ENCODE measurements at regions not wholly inside any gene's neighbourhood (a gene's known extent, or its start where the extent isn't known, plus 50 kb on each side); places are given as distances from the start of the nearest gene placed in this dataset.

DNA sequence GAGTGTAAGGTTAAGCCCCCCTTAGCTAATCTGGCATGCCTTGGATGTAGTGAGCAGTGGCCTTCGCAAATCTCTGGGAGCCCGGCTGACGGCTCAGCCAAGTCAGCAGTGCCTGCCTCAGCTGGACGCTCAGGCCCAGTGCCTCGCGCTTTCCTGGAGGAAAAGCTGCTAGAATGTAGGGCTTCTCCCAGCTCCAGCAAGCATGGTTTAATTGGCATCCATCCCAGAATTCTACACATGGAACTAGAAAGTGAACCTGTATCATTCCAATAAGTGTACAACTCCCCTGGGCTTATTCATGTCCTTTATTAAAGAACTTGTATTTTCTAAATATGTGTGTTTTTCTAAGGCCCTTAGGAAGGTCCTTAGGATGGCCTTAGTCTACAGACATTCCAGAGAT, 287.8 kb upstream of the SHH start:
- Histone ChIP-seq H3K27ac (no peak overlapping the region), H3K4me3 (ENCODE audit: low read depth, low read length) (no peak overlapping the region), H3K36me3 (replicated peaks) (no peaks in the 10 kb centered on the region), H3K27me3 (replicated peaks) (no peaks in the 10 kb centered on the region)
- DNase-seq = no peak
- in situ Hi-C loops (cut with HindIII; ENCODE audit: low pct_ligation_motif_present, low sequenced_read_pairs) = no loop called here
- TF ChIP-seq, protein P1, sequence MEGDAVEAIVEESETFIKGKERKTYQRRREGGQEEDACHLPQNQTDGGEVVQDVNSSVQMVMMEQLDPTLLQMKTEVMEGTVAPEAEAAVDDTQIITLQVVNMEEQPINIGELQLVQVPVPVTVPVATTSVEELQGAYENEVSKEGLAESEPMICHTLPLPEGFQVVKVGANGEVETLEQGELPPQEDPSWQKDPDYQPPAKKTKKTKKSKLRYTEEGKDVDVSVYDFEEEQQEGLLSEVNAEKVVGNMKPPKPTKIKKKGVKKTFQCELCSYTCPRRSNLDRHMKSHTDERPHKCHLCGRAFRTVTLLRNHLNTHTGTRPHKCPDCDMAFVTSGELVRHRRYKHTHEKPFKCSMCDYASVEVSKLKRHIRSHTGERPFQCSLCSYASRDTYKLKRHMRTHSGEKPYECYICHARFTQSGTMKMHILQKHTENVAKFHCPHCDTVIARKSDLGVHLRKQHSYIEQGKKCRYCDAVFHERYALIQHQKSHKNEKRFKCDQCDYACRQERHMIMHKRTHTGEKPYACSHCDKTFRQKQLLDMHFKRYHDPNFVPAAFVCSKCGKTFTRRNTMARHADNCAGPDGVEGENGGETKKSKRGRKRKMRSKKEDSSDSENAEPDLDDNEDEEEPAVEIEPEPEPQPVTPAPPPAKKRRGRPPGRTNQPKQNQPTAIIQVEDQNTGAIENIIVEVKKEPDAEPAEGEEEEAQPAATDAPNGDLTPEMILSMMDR (IDR thresholded peaks at IDR 0.05; ENCODE audit: low read depth, low read length, missing control alignments) = no peak

DNA sequence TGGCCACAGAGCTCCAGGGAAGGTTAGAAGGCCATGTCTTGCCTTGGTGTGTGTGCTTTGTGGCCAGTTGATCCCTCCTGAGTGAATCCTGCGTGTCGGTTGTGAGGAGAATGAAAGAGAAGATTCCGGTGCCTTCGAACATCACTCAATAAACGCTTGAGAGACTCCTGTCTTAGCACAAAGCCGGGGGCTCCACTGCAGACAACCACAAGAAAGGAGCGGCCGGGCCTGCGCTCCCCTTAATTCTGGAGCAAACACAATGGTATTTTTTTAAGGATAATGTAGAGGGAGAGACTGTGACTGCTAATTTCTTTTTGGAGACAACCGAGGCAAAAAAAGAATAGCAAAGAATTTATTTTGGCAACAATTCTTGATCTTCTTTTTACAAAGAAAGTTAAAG, 286.8 kb upstream of the SHH start:
- TF ChIP-seq, protein P1 (IDR thresholded peaks at IDR 0.05; ENCODE audit: low read depth, low read length, missing control alignments) = no peak
- Histone ChIP-seq H3K4me3 (ENCODE audit: low read depth, low read length) (no peak overlapping the region), H3K27me3 (replicated peaks) (no peaks in the 10 kb centered on the region), H3K36me3 (replicated peaks) (no peaks in the 10 kb centered on the region), H3K27ac (no peak overlapping the region)
- DNase-seq = no peak
- in situ Hi-C loops (cut with HindIII; ENCODE audit: low pct_ligation_motif_present, low sequenced_read_pairs) = no loop called here

DNA sequence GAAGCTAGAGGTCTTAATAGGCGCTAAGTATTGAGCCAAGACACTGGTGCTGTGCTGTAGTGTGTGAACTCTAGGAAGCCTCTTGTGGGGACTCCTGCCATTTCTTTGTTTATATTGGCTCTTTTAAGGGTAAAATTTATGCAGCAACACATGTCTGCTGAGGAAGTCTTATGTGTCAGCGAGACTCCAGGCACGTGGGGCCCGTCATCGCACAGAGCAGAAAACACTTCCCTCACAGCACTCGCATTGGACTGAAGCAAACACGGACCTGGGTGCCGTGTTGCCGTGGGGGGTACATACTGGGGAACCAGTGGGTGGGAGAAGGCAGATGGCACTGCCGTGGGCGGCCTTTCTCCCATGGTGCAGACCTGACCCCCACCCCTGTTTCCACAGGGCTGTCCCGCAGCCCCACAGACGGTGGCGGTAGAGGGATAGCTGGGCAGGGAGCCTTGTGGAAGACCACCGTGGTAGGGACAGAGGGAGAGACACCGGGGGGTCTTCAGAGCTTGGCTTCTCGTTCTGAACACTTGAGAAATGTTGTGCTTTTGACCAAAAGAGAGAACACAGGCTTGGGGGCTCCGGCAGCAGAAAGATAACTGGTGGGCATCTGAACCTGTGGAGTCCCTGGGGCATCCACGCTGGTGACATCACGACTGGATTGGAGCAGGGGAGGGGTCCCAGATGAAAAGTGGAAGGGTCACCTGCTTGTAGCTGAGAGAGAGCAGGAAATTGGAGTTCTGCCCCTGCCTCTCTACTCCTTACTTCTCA, 284.7 kb upstream of the SHH start:
- H3K27ac ChIP-seq = no peak overlapping the region
- DNase-seq = peak; percentile 9

DNA sequence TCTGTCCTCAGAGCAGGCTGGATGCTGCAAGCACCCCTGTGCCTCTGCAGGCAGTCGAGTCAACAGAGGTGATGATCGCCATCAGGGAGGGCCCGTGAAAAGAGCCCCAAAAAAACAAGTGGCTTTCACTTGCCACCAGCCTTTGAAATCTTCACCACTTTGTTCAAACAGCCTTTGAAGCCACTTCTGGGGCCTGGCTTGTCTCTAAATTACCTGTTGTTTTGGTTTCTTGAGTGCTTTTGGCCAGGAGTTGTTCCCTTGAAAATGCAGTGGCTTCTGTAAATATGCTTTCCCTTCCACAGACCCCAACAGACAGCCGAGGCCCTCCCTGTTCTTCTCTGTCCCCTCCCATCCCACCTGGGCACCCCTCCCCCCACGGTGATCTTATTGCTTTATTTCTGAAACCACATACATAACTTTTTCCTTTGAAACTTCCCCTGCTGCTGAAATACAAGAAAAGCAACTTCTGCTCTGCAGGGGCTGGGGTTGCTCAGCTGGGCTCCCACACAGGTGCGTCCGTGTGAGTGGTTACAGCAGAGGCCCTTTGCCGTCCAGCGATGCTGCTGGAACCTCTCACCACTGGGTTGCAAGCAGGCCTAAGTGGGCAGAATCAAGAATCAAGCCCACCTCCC, 283.8 kb upstream of the SHH start:
- no peak for DNase-seq
- in situ Hi-C loops (cut with HindIII; ENCODE audit: low pct_ligation_motif_present, low sequenced_read_pairs) = no loop called here
- no peak overlapping the region for H3K27ac ChIP-seq
- H3K27me3 ChIP-seq (replicated peaks) = no peaks in the 10 kb centered on the region
- H3K36me3 ChIP-seq (replicated peaks) = no peaks in the 10 kb centered on the region
- H3K4me3 ChIP-seq (ENCODE audit: low read depth, low read length) = no peak overlapping the region
- TF ChIP-seq, protein P1 (IDR thresholded peaks at IDR 0.05; ENCODE audit: low read depth, low read length, missing control alignments) = no peak

More for the DNA sequence above, 284.7 kb upstream of the SHH start:
- TF ChIP-seq, protein P1 (IDR thresholded peaks at IDR 0.05; ENCODE audit: low read depth, low read length, missing control alignments) = no peak
- no peaks in the 10 kb centered on the region for H3K36me3 ChIP-seq (replicated peaks)
- no peaks in the 10 kb centered on the region for H3K27me3 ChIP-seq (replicated peaks)
- no peak overlapping the region for H3K4me3 ChIP-seq (ENCODE audit: low read depth, low read length)
- in situ Hi-C loops (cut with HindIII; ENCODE audit: low pct_ligation_motif_present, low sequenced_read_pairs) = no loop called here

DNA sequence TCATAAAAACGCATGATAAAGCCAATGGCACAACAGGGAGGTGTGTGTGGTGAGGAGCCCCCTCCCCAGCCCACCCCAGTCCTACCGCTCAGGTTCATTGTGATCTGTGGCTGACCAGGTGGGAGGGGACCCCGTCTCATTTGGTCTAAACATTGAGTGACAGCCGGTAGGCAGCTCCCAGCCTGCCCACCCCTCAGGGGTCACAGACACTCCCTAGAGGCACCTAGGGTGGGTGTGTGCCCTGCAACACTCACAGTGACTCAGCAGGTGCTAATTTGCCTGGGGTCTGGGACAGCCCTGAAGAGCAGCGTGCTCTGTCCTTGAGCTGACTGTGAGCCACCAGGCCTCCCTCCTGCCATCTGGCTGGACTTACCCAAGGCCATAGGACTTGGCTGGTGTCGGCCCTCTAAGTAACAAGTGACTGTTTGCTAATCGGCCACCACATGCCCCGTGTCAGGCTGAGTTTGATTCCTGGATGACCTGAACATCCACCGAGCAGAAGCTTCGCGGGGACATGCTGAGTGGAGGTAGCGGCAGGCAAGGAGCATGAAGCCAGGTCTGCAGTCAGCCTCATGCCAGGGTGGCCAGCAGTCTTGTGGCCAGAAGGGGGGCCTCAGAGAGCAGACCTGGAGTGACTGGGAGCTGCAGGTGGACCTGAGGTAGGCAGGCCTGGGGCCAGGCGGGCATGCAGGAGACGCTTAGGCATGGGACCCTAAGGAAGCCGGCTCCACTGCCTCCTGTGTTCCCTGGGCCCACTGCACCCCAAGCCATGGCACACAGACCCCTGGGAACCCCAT, 282.3 kb upstream of the SHH start:
- Histone ChIP-seq H3K27ac (no peak overlapping the region), H3K36me3 (replicated peaks) (no peaks in the 10 kb centered on the region), H3K4me3 (ENCODE audit: low read depth, low read length) (no peak overlapping the region), H3K27me3 (replicated peaks) (no peaks in the 10 kb centered on the region)
- TF ChIP-seq, protein P1 (IDR thresholded peaks at IDR 0.05; ENCODE audit: low read depth, low read length, missing control alignments) = no peak
- in situ Hi-C loops (cut with HindIII; ENCODE audit: low pct_ligation_motif_present, low sequenced_read_pairs) = no loop called here
- DNase-seq = no peak

All from brain microvascular endothelial cell (primary cell).